Prostate gland (tissue), 2 donors: ENCODE measurements at regions not wholly inside any gene's neighbourhood (a gene's known extent, or its start where the extent isn't known, plus 50 kb on each side); places are given as distances from the start of the nearest gene placed in this dataset.

Experiments used
- CTCF ChIP-seq, 4 experiments: fragments of 200-600 bp in 2 of 4; fragments of 450-650 bp in 2 of 4; sonication (generic) in 2 of 4; IDR thresholded peaks; 1 replicate in 3 of 4; 2 replicates in 1 of 4; pipeline ENCODE4 v1.5.1; 2016 to 2019; ENCODE audit warnings: antibody characterized with exemption in 4 of 4, mild to moderate bottlenecking in 2 of 4, moderate library complexity in 2 of 4
- POLR2AphosphoS5 ChIP-seq: sonication (generic); formaldehyde crosslinking; IDR thresholded peaks from one replicate; pipeline ENCODE4 v1.6.1; 2017; ENCODE audit warnings: antibody characterized with exemption

DNA sequence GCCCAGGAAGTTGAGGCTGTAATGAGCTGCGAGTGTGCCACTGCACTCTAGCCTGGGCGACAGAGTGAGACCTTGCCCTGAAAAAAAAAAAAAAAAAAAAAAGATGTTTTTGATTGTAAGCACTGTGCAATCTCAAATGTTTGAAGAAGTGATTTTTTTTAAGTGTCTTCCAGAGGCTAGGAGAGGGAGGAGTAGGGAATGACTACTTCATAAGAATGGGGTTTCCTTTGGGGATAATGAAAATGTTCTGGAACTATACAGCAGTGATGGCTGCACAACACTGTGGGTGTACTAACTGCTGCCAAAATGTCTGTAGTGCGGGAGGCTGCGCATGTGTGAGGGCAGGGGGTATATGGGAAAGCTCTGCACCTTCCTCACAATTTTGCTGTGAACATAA is 83.7 kb downstream of the MCFD2 start:
- TF ChIP-seq POLR2AphosphoS5 (no peak), CTCF (IDR thresholded peaks at IDR 0.05) (no peak)
